Prostate gland (tissue), 2 donors: ENCODE measurements at regions not wholly inside any gene's neighbourhood (a gene's known extent, or its start where the extent isn't known, plus 50 kb on each side); places are given as distances from the start of the nearest gene placed in this dataset.

Experiments
- CTCF ChIP-seq, 4 experiments: fragments of 200-600 bp in 2 of 4; fragments of 450-650 bp in 2 of 4; sonication (generic) in 2 of 4; IDR thresholded peaks; 1 replicate in 3 of 4; 2 replicates in 1 of 4; pipeline ENCODE4 v1.5.1; 2016 to 2019; ENCODE audit warnings: antibody characterized with exemption in 4 of 4, mild to moderate bottlenecking in 2 of 4, moderate library complexity in 2 of 4
- POLR2A ChIP-seq: fragments of 450-650 bp; IDR thresholded peaks from one replicate; pipeline ENCODE4 v1.6.1; 2016; ENCODE audit warnings: antibody characterized with exemption, mild to moderate bottlenecking

GRCh38 chr18:6633310-6633709 lies 96.2 kb upstream of the ARHGAP28 start:
- TF ChIP-seq POLR2A (no peak), CTCF (IDR thresholded peaks at IDR 0.05) (no peak)
